Stimulated activated naive CD8-positive, alpha-beta T cell treated with anti-CD3 and anti-CD28 coated beads, Interleukin-15, amount 100 ng/mL, for 72 hours (primary cell): ENCODE measurements at regions not wholly inside any gene's neighbourhood (a gene's known extent, or its start where the extent isn't known, plus 50 kb on each side); places are given as distances from the start of the nearest gene placed in this dataset.

Experiments
- ATAC-seq: fragments of 150-1000 bp; cut with Tn5 transposase; 2 replicates; pipeline ENCODE4 v1.10.0; 2021; ENCODE audit warnings: mild to moderate bottlenecking, moderate library complexity
- DNase-seq, 2 donors: peaks; one replicate each; pipeline ENCODE4 v3.0.0; 2021 to 2022
- H3K27ac Mint-ChIP-seq, 2 donors: one replicate each; pipeline ENCODE4 v1.8.0; 2022; ENCODE audit warnings: mild to moderate bottlenecking in 2 of 2, mixed read lengths in 2 of 2, moderate library complexity in 2 of 2
- H3K27me3 Mint-ChIP-seq: one replicate; pipeline ENCODE4 v1.8.0; 2022; ENCODE audit warnings: mixed read lengths
- H3K4me1 Mint-ChIP-seq: one replicate; pipeline ENCODE4 v1.8.0; 2022; ENCODE audit warnings: mild to moderate bottlenecking, mixed read lengths
- H3K4me3 Mint-ChIP-seq, 2 donors: one replicate each; pipeline ENCODE4 v1.8.0; 2022; ENCODE audit warnings: mild to moderate bottlenecking in 2 of 2, mixed read lengths in 2 of 2, moderate library complexity in 1 of 2
- H3K9me3 Mint-ChIP-seq, 2 donors: one replicate each; pipeline ENCODE4 v1.8.0; 2022; ENCODE audit warnings: mixed read lengths in 2 of 2

DNA sequence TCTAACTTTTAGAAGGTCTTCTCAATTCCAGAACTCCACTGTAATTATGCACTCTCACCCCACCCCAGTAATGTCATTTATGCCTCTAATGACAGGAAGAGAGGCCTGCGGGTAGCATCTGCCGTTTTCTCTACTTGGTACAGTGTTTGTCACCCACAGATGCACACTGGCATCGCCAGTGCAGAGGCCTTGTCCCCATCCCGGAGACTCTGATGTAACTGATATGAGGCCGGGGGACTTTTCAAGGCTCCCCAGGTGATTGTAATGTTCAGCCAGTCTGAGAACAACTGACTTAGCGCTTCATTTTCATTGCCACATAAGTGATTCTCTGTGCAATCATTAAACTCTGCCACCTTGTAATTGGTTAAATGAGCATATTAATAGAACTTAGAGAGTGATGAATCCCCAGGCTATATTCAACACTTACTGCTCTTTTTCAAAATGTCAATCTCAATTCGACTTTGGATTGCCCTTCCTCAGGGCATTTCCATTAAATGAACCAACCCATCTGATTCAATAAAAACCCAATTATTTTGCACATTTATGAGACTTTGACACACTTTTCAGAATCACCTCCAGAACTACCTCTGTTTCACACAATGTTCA, 113.2 kb downstream of the HERPUD2 start:
- no peak overlapping the region for H3K27ac Mint-ChIP-seq
- H3K27me3 Mint-ChIP-seq: no peaks in the 10 kb centered on the region
- no peaks in the 10 kb centered on the region for H3K4me1 Mint-ChIP-seq
- no peak overlapping the region for H3K4me3 Mint-ChIP-seq
- DNase-seq: no peak
- H3K9me3 Mint-ChIP-seq: no peaks in the 10 kb centered on the region
- ATAC-seq: no peak

DNA sequence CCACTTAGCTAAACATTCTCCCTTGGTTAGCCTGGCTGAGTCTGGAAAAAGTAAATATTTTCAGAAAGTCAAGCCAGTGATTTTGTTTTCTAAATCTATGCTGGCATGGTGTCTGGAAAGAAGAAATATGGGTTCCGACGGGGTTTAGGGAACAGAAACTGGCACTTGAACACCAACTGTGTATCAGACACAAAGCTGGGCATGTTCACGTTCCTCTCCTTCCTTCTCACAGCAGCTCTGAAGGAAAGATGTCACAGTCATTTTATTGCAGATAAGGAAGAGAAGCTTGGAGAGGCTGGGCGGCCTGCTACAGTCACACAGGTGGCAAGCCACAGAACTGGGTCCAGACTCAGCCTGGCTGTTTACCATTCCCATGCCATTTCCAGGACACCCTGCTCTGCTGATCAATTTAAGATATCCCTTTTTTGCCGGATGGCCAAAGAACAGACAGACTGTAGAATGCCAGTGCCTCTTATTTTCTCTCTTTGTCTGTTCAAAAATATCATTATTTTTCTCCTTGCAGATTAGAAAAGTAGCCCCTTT, 118.8 kb downstream of the HERPUD2 start:
- Mint-ChIP-seq H3K27ac (no peak overlapping the region), H3K27me3 (no peaks in the 10 kb centered on the region), H3K9me3 (no peaks in the 10 kb centered on the region), H3K4me1 (no peaks in the 10 kb centered on the region), H3K4me3 (no peak overlapping the region)
- DNase-seq (no peak), ATAC-seq (no peak)

DNA sequence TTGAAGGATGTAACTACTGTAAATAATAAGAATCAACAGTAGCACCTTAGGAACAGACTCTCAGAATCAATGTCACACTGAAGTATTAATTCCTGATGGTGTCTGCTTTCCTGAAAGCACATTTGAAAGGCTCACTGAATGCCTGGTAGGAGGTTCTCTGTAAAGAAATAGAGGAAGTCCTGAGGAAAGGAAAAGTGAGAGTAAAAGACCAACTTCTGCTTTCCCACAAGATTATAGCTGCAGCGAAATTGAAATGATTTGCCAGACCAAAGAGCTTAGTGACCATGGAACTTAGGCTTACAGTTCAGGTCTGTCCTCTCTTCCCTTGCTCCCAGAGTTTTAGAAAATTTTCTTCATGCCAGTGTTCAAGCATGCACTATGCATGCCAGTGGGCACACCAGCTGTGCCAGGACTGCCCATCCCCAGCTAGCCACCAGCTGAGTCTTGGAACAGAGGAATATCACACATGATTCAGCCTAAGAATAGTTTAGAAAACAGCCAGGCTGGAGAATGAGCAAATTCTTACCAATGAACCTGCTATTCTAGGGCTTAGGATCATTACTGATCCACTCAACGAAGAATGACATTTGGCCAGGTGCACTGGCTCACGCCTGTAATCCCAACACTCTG, 123.2 kb downstream of the HERPUD2 start:
- no peaks in the 10 kb centered on the region for H3K9me3 Mint-ChIP-seq
- H3K27me3 Mint-ChIP-seq: no peaks in the 10 kb centered on the region
- DNase-seq (no peak), ATAC-seq (no peak)
- no peak overlapping the region for H3K27ac Mint-ChIP-seq
- H3K4me3 Mint-ChIP-seq: no peak overlapping the region
- H3K4me1 Mint-ChIP-seq: no peaks in the 10 kb centered on the region

DNA sequence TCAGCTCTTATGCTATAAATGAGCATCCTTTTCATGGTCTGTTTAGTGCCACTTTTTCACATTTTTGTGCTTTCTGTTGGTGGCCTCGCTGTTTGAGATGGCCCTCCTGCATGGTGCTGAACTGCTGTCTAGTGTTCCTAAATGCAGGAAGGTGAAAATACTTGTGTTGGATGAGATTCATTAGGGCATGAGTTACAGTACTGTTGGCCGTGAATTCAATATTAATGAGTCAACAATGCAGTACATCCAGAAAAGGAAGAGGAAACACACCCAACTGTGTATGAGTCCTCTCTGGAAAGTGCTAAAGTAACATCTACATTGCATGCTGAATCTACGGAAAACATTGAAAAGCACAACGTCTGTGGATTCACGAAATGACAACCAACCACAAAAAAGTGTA, 124.0 kb downstream of the HERPUD2 start:
- H3K27me3 Mint-ChIP-seq: no peaks in the 10 kb centered on the region
- no peaks in the 10 kb centered on the region for H3K9me3 Mint-ChIP-seq
- no peak overlapping the region for H3K4me3 Mint-ChIP-seq
- H3K27ac Mint-ChIP-seq: no peak overlapping the region
- ATAC-seq: no peak
- no peaks in the 10 kb centered on the region for H3K4me1 Mint-ChIP-seq
- DNase-seq: no peak

DNA sequence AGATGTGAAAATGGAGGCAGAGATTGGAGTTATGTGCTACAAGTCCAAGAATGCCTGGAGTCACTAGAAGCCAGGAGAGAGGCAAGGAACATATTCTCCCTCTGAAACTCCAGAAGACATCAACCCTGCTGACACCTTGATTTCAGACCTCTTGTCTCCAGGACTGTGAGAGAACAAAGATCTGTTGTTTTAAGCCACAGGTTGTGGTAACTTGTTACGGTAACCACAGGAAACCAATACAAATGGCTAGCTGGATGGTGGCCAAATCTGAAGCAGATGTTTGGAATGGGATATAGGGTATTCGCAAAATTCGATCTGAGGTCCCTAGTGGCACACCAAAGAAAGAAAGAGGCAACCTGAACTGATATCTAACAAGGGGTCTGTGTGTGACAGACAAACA, 129.0 kb downstream of the HERPUD2 start:
- H3K27me3 Mint-ChIP-seq: peaks cover 7% of the 10 kb centered on the region
- DNase-seq (no peak), ATAC-seq (no peak)
- no peaks in the 10 kb centered on the region for H3K9me3 Mint-ChIP-seq
- no peak overlapping the region for H3K4me3 Mint-ChIP-seq
- H3K27ac Mint-ChIP-seq: no peak overlapping the region
- H3K4me1 Mint-ChIP-seq: no peaks in the 10 kb centered on the region

DNA sequence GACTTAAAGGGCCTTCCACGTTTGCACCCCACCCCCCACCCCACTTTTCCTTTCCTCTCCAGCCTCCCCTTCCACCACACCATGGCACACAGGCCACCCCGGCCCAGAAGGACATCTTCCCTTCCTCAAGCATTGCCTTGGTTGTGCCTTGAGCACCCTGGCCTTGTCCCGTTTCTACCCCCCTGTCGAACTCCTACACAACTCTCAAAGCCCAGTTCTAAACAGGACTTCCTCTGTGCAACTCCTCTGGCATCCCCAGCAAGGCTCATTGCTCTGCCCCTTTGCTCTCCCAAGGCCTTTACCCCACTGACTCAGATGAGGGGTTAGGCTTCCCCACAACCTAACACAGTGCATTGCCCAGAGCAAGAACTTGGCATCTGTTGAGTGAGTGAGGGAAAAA, 136.1 kb downstream of the HERPUD2 start:
- no peaks in the 10 kb centered on the region for H3K9me3 Mint-ChIP-seq
- H3K4me1 Mint-ChIP-seq: peaks cover 6% of the 10 kb centered on the region
- DNase-seq: no peak
- ATAC-seq: no peak
- no peak overlapping the region for H3K4me3 Mint-ChIP-seq
- H3K27me3 Mint-ChIP-seq: peaks cover 7% of the 10 kb centered on the region
- no peak overlapping the region for H3K27ac Mint-ChIP-seq

DNA sequence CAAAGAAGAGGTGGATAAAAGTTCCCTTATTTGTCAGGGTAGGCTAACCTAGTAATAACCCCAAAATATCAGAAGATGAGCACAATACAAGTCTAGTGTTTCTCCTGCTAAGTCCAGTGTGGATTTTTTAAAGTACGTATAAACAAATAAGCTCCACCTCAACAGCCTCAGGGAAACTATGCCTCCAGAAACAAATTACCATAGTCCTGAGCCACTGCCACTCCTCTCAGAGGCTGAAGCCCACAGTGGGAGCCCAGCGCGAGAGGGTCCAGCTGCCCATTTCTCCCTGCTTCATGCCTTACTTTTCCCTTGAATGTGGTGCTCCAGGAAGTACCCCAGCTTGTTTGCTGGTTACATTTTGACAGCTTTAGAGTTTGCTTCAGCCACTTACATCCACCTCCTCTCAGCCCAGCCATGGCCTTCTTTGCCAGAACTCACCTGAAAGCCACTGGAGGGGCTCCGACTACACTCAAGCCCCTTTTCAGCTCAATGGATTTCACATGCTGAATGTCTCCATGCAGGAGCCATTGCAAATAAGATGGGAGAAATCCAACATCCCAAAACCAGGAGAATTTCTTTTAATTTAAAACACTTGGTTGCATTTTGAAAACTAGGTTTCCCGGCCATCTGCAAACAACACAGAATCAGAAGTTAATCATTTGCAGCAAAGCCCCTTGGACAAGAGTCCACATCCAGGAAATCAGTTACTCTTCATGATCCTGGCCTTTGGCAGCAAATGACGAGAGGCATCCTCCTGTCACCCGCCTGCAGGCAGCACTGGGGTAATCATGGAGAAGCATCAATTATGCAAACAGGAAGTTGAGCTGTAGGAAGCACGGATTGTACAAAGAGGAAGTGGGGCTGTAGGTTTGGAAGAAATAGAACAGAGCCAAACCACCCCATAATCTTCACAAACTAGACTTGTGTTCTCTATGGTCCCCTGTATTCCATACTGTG, 138.1 kb downstream of the HERPUD2 start:
- H3K27me3 Mint-ChIP-seq: peaks cover 15% of the 10 kb centered on the region
- no peak overlapping the region for H3K4me3 Mint-ChIP-seq
- H3K4me1 Mint-ChIP-seq: peaks cover 6% of the 10 kb centered on the region
- no peak overlapping the region for H3K27ac Mint-ChIP-seq
- DNase-seq: no peak
- ATAC-seq: no peak
- H3K9me3 Mint-ChIP-seq: no peaks in the 10 kb centered on the region

DNA sequence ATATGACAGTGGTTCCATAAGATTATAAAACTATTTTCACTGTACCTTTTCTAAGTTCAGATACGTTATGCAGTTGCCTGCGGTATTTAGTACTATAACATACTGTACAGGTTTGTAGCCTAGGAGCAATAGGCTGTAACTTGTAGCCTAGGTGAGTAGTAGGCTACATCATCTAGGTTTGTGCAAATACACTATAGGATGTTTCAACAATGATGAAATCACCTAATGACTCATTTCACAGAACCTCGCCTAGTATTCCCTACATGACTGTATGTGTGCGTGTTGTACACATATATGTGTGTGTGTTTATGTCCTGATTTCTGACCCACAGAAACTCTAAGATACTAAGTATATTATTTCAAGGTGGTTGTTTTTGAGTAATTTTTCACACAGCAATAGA, 139.0 kb downstream of the HERPUD2 start:
- ATAC-seq: peak; percentile 74
- H3K27ac Mint-ChIP-seq: no peak overlapping the region
- H3K27me3 Mint-ChIP-seq: peaks cover 8% of the 10 kb centered on the region
- H3K9me3 Mint-ChIP-seq: no peaks in the 10 kb centered on the region
- H3K4me1 Mint-ChIP-seq: peaks cover 6% of the 10 kb centered on the region
- no peak for DNase-seq
- H3K4me3 Mint-ChIP-seq: no peak overlapping the region

DNA sequence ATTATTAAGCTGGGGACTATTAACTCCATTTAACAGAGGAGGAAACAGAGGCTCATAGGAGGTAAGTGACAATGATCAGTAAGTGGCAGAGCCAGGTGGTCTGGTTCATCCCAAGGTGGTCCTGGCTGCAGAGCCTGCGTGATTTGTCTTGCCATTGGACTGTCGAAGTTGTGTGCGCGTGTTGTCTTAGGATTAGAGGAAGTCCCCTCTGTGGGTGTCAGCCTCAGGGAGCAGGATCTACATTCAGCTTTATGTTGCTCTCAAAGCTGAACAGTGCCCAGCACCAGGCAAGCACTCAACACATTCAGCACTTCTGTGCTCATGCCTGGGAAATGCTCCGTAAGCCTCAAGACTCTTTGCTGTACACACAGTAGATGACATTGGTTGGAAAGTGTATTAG, 139.5 kb downstream of the HERPUD2 start:
- Mint-ChIP-seq H3K4me3 (no peak overlapping the region), H3K27me3 (peaks cover 8% of the 10 kb centered on the region), H3K4me1 (peaks cover 6% of the 10 kb centered on the region), H3K27ac (no peak overlapping the region), H3K9me3 (no peaks in the 10 kb centered on the region)
- DNase-seq: no peak
- ATAC-seq: no peak

DNA sequence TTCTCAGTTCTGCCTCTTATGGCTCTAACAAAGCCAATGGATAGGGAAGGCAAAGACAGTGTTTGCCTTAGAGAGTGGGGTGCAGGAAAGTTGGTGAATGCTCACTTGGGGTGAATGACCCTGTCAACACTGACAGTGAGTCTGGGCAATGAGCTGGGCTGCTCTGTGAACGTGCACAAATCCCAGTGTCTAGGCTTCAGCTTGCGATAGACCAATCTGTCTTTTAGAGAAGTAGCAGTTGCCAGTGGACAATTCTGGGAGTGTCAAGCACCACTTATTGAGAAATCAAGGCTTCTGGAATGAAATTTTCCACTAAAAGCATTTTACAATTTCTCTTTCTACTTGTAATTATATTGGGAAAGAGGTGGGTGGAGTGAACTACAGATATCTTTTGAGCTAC, 141.4 kb downstream of the HERPUD2 start:
- no peak for DNase-seq
- Mint-ChIP-seq H3K4me3 (no peak overlapping the region), H3K27me3 (peaks cover 8% of the 10 kb centered on the region), H3K4me1 (peaks cover 6% of the 10 kb centered on the region), H3K27ac (peak overlapping the region in 1 of 2 donors; percentile 22), H3K9me3 (no peaks in the 10 kb centered on the region)
- ATAC-seq: no peak

DNA sequence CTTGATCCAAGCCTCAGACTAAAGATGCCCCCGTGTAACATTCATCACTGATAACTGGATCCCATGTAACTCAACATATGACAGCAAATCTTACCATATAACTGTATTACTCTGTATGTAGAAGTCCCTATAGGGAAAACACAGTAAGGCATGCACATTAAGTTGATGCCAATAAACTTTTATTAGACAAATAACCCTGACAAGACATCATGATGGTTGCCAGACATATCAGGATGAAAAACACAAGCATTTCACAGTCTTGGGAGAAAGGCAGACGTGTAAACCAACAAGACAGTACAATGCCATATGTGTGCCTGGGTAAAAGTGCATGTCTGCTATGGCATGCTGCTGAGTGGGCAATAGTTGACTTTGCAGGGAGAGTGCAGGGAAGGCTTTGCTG, 142.2 kb downstream of the HERPUD2 start:
- Mint-ChIP-seq H3K27ac (no peak overlapping the region), H3K27me3 (peaks cover 8% of the 10 kb centered on the region), H3K4me3 (no peak overlapping the region), H3K9me3 (no peaks in the 10 kb centered on the region), H3K4me1 (peaks cover 5% of the 10 kb centered on the region)
- DNase-seq (no peak), ATAC-seq (no peak)

DNA sequence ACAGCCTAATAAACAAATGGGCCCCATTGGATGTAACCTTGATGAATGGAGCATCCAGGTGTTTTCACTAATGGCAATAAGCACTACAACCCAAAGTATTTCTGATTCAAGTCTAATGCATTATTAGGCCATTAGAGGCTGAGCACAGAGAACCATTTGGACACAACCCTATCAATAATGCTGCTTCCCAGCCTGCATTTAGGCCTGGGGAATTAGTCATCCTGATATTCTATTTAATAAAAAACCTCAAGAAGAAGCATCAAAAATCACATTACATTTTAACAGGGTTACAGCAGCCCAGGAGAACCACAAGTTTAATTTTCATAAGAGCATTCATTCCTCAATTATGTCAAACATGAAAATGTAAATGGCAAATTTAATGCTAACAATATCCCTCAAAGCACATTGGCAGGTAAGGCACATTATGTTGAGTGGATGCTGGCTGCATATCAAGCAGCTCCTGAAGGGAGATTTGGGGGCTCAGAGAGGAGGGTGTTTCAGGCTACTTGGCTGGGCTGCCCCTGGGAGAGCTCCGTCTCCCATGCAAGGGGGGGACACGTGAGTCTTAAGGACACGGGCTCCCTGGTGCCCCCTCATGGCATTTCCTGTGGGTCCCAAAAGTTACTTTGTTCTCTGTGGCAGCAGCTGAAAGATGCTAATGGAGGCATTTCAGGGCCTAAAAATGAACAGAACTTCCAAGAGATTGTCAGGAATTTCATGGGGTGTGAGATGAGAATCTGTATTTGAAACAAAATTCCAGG, 143.4 kb downstream of the HERPUD2 start:
- DNase-seq: no peak
- Mint-ChIP-seq H3K9me3 (no peaks in the 10 kb centered on the region), H3K27me3 (peaks cover 8% of the 10 kb centered on the region), H3K4me1 (no peaks in the 10 kb centered on the region), H3K4me3 (no peak overlapping the region), H3K27ac (no peak overlapping the region)
- ATAC-seq: no peak

DNA sequence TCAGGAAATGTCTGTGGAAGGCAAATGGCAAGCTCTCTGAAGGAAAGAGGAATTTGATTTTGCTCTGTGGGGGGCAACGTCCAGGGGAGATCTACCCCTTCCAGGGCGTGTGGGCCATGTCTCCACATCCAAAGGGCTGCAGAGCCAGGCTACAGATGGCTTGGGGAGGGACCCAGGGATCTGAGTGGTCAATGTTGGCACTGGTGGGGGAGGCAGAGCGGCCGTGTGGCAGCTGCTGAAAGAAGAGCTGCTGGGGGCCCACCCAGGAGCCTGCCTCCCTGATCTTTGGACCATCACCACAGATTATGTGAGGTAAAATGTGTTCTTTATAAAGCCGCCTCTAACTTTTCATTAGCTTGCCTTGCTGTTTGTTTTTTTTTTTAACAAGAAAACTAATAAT, 144.1 kb downstream of the HERPUD2 start:
- ATAC-seq (no peak), DNase-seq (no peak)
- H3K4me3 Mint-ChIP-seq: no peak overlapping the region
- H3K9me3 Mint-ChIP-seq: no peaks in the 10 kb centered on the region
- H3K27me3 Mint-ChIP-seq: peaks cover 8% of the 10 kb centered on the region
- H3K4me1 Mint-ChIP-seq: no peaks in the 10 kb centered on the region
- no peak overlapping the region for H3K27ac Mint-ChIP-seq

DNA sequence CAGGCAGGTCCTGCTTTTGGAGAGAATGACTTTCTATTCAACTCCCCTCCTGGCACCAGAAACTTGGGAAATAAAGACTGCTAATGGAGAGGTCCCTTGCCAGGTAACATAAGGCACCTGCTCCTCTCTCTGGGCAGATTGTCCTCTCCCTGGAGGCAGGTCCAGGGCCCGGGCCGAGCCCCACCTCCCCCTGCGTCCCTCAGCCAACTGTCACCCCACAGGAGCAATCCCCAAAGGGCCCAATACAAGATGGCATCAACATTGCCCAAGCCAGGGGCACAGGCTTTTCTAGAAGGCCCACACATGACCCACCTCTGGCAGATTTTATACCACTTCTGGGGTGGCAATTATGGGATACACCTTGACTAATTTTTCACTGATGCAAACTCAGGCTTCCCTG, 145.2 kb downstream of the HERPUD2 start:
- H3K27me3 Mint-ChIP-seq: peaks cover 8% of the 10 kb centered on the region
- ATAC-seq (no peak), DNase-seq (no peak)
- no peaks in the 10 kb centered on the region for H3K9me3 Mint-ChIP-seq
- no peaks in the 10 kb centered on the region for H3K4me1 Mint-ChIP-seq
- H3K27ac Mint-ChIP-seq: no peak overlapping the region
- H3K4me3 Mint-ChIP-seq: no peak overlapping the region

DNA sequence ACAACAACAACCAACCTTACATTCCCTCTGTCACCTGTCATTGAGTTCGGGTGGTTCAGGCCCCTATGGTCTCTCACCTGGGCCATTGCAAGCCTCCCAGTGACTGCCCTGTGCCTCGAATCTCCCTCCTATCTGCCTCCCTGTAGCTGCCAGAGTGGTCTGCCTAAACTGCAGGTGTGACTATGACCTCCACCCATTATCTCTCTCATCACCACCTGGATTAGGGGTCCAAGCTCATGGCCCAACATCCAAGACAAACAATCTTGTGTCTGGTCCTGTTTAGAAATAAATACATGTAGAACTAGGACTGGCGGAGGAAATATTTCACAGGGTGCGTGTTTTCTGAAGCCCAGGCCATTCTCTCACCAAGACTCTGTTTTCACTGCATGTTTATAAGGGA, 146.6 kb downstream of the HERPUD2 start:
- H3K27me3 Mint-ChIP-seq: peaks cover 4% of the 10 kb centered on the region
- DNase-seq (no peak), ATAC-seq (no peak)
- no peak overlapping the region for H3K4me3 Mint-ChIP-seq
- no peaks in the 10 kb centered on the region for H3K4me1 Mint-ChIP-seq
- no peaks in the 10 kb centered on the region for H3K9me3 Mint-ChIP-seq
- no peak overlapping the region for H3K27ac Mint-ChIP-seq
